Activated B cell treated with CpG ODN at 0.5 μM for 24 hours (primary cell): ENCODE measurements at regions not wholly inside any gene's neighbourhood (a gene's known extent, or its start where the extent isn't known, plus 50 kb on each side); places are given as distances from the start of the nearest gene placed in this dataset.
"Not testable (repeated sequence)": the region's sequence is repeated elsewhere in the genome, so short reads cannot be mapped to it uniquely, and the experiment has no call there.

Experiments used
- ATAC-seq: fragments of 200-7000 bp; cut with Tn5 transposase; one replicate; pipeline ENCODE4 v1.10.0; 2021; ENCODE audit warnings: low read depth, mild to moderate bottlenecking, moderate library complexity
- CTCF ChIA-PET: fragments of 350-600 bp; sonication (Branson Sonifier 250); formaldehyde crosslinking; loops from one replicate; lab custom pipeline; 2021; ENCODE audit warnings: antibody characterized with exemption; lab: Charles Lee
- POLR2A ChIA-PET: fragments of 350-600 bp; sonication (Branson Sonifier 250); formaldehyde crosslinking; loops from one replicate; lab custom pipeline; 2021; ENCODE audit warnings: antibody characterized with exemption; lab: Charles Lee
- DNase-seq: peaks from one replicate; pipeline ENCODE4 v3.0.0; 2022
- H3K27ac Mint-ChIP-seq: one replicate; pipeline ENCODE4 v1.8.0; 2020; ENCODE audit warnings: mixed read lengths
- H3K27me3 Mint-ChIP-seq: one replicate; pipeline ENCODE4 v1.8.0; 2021; ENCODE audit warnings: mixed read lengths
- H3K36me3 Mint-ChIP-seq: one replicate; pipeline ENCODE4 v1.8.0; 2021; ENCODE audit warnings: low read depth, mixed read lengths
- H3K4me1 Mint-ChIP-seq: one replicate; pipeline ENCODE4 v1.8.0; 2021; ENCODE audit warnings: mixed read lengths
- H3K4me3 Mint-ChIP-seq: one replicate; pipeline ENCODE4 v1.8.0; 2020; ENCODE audit warnings: mild to moderate bottlenecking, mixed read lengths
- H3K9me3 Mint-ChIP-seq: one replicate; pipeline ENCODE4 v1.8.0; 2020; ENCODE audit warnings: mixed read lengths
- CTCF ChIP-seq: fragments of 200-600 bp; IDR thresholded peaks from one replicate; pipeline ENCODE4 v1.8.0; 2022; ENCODE audit warnings: antibody characterized with exemption, mild to moderate bottlenecking
- intact Hi-C: fragments of 100-400 bp; cut with micrococcal nuclease; formaldehyde crosslinking; loops from one replicate; pipeline ENCODE4 v1.15.1; 2024

GRCh38 chr7:29699723-29700122, 106.6 kb upstream of the WIPF3 start:
- POLR2A ChIA-PET, intact Hi-C loops, ATAC-seq, CTCF ChIA-PET, H3K4me3 Mint-ChIP-seq, H3K27ac Mint-ChIP-seq, H3K4me1 Mint-ChIP-seq, DNase-seq, H3K27me3 Mint-ChIP-seq, H3K9me3 Mint-ChIP-seq, H3K36me3 Mint-ChIP-seq: not testable (repeated sequence)

GRCh38 chr7:29701540-29701939, 104.8 kb upstream of the WIPF3 start:
- POLR2A ChIA-PET, ATAC-seq, CTCF ChIA-PET, H3K9me3 Mint-ChIP-seq, H3K36me3 Mint-ChIP-seq, intact Hi-C loops, H3K4me3 Mint-ChIP-seq, DNase-seq, H3K4me1 Mint-ChIP-seq, H3K27me3 Mint-ChIP-seq, H3K27ac Mint-ChIP-seq: not testable (repeated sequence)

- intact Hi-C loops, POLR2A ChIA-PET, H3K27me3 Mint-ChIP-seq, H3K36me3 Mint-ChIP-seq, CTCF ChIA-PET, H3K9me3 Mint-ChIP-seq, H3K4me3 Mint-ChIP-seq, H3K4me1 Mint-ChIP-seq, H3K27ac Mint-ChIP-seq, ATAC-seq, DNase-seq: not testable (repeated sequence)
These were observed 102.5 kb upstream of the WIPF3 start for GRCh38 chr7:29703830-29704229.

GRCh38 chr7:29709002-29709401, 97.3 kb upstream of the WIPF3 start:
- POLR2A ChIA-PET, ATAC-seq: not testable (repeated sequence)

GRCh38 chr7:29723127-29723526, 83.2 kb upstream of the WIPF3 start:
- H3K4me1 Mint-ChIP-seq, H3K27me3 Mint-ChIP-seq, H3K9me3 Mint-ChIP-seq, ATAC-seq, DNase-seq, H3K27ac Mint-ChIP-seq, H3K4me3 Mint-ChIP-seq, CTCF ChIA-PET, intact Hi-C loops, POLR2A ChIA-PET, H3K36me3 Mint-ChIP-seq: not testable (repeated sequence)

More at GRCh38 chr7:29709002-29709401, 97.3 kb upstream of the WIPF3 start:
- DNase-seq, H3K36me3 Mint-ChIP-seq, H3K27me3 Mint-ChIP-seq, CTCF ChIA-PET, H3K4me1 Mint-ChIP-seq, H3K9me3 Mint-ChIP-seq, intact Hi-C loops, H3K27ac Mint-ChIP-seq, H3K4me3 Mint-ChIP-seq: not testable (repeated sequence)

GRCh38 chr7:29723599-29723998, 82.7 kb upstream of the WIPF3 start:
- no peak overlapping the region for H3K27ac Mint-ChIP-seq
- ChIA-PET POLR2A (no interaction called here), CTCF (no interaction called here)
- H3K4me3 Mint-ChIP-seq, result no peak overlapping the region
- no peaks in the 10 kb centered on the region for H3K4me1 Mint-ChIP-seq
- no peak for DNase-seq
- intact Hi-C loops, result no loop called here
- no peaks in the 10 kb centered on the region for H3K36me3 Mint-ChIP-seq
- TF ChIP-seq CTCF, result no peak
- H3K27me3 Mint-ChIP-seq, result peaks cover 10% of the 10 kb centered on the region
- no peak for ATAC-seq
- H3K9me3 Mint-ChIP-seq, result no peaks in the 10 kb centered on the region

GRCh38 chr7:29729534-29730165, 76.7 kb upstream of the WIPF3 start:
- H3K36me3 Mint-ChIP-seq, H3K9me3 Mint-ChIP-seq, intact Hi-C loops, H3K4me1 Mint-ChIP-seq, POLR2A ChIA-PET, ATAC-seq, DNase-seq, H3K4me3 Mint-ChIP-seq, CTCF ChIA-PET, H3K27ac Mint-ChIP-seq: not testable (repeated sequence)
- peaks cover 25% of the 10 kb centered on the region for H3K27me3 Mint-ChIP-seq

GRCh38 chr7:29734246-29734731, 72.0 kb upstream of the WIPF3 start:
- DNase-seq, result no peak
- POLR2A ChIA-PET, result no interaction called here
- no peak overlapping the region for H3K4me3 Mint-ChIP-seq
- no peak for ATAC-seq
- H3K9me3 Mint-ChIP-seq, result no peaks in the 10 kb centered on the region
- no peak for TF ChIP-seq CTCF
- intact Hi-C loops, result no loop called here
- H3K27me3 Mint-ChIP-seq, result peaks cover 30% of the 10 kb centered on the region
- H3K36me3 Mint-ChIP-seq, result no peaks in the 10 kb centered on the region
- no peak overlapping the region for H3K27ac Mint-ChIP-seq
- H3K4me1 Mint-ChIP-seq, result no peaks in the 10 kb centered on the region
- CTCF ChIA-PET, result no interaction called here

- not testable (repeated sequence) for H3K9me3 Mint-ChIP-seq
These were observed 58.6 kb upstream of the WIPF3 start for GRCh38 chr7:29747645-29748245.

More at GRCh38 chr7:29747645-29748245, 58.6 kb upstream of the WIPF3 start:
- H3K36me3 Mint-ChIP-seq, DNase-seq, H3K4me1 Mint-ChIP-seq, H3K27ac Mint-ChIP-seq, ATAC-seq, H3K4me3 Mint-ChIP-seq, H3K27me3 Mint-ChIP-seq, POLR2A ChIA-PET: not testable (repeated sequence)
- CTCF ChIA-PET, result interaction anchor here (1.3 kb wide), 1 partner anchor 314 kb away, joined by 6 read pairs; no protein-coding TSS in a partner anchor
- intact Hi-C loops, result loop anchor here (1.0 kb wide), 1 partner anchor 315 kb away; no protein-coding TSS in a partner anchor
